Loucy (cell line): ENCODE measurements at regions not wholly inside any gene's neighbourhood (a gene's known extent, or its start where the extent isn't known, plus 50 kb on each side); places are given as distances from the start of the nearest gene placed in this dataset.

Source experiments
- H2AFZ ChIP-seq: fragments of 200-600 bp; sonication (generic); 2 replicates; pipeline ENCODE4 v1.6.0; 2016; ENCODE audit warnings: antibody characterized with exemption, mild to moderate bottlenecking, low read length, moderate library complexity
- H3F3A ChIP-seq: fragments of 200-600 bp; 2 replicates; pipeline ENCODE4 v1.6.0; 2016; ENCODE audit warnings: antibody characterized with exemption, low read depth, mild to moderate bottlenecking
- H3K27me3 ChIP-seq: fragments of 200-600 bp; sonication (generic); 2 replicates; pipeline ENCODE4 v1.6.1; 2014; ENCODE audit warnings: low read length, mild to moderate bottlenecking; ENCODE audit not compliant: insufficient read depth, poor library complexity, severe bottlenecking
- H3K36me3 ChIP-seq: fragments of 200-600 bp; sonication (generic); 2 replicates; pipeline ENCODE4 v1.6.1; 2016; ENCODE audit warnings: low read length; ENCODE audit not compliant: insufficient read depth
- H3K4me1 ChIP-seq: fragments of 200-600 bp; sonication (generic); 2 replicates; pipeline ENCODE4 v1.5.1; 2014; ENCODE audit warnings: low read length, mild to moderate bottlenecking; ENCODE audit not compliant: insufficient read depth, poor library complexity, severe bottlenecking
- H3K4me2 ChIP-seq: fragments of 200-600 bp; sonication (generic); 2 replicates; pipeline ENCODE4 v1.6.0; 2014; ENCODE audit warnings: antibody characterized with exemption, low read length, low read depth, mild to moderate bottlenecking; ENCODE audit not compliant: poor library complexity, severe bottlenecking
- H3K4me3 ChIP-seq: fragments of 200-600 bp; sonication (generic); 2 replicates; pipeline ENCODE4 v1.5.1; 2014; ENCODE audit warnings: low read length, mild to moderate bottlenecking, mixed read lengths; ENCODE audit not compliant: poor library complexity, severe bottlenecking
- H3K79me2 ChIP-seq: fragments of 200-600 bp; sonication (generic); 2 replicates; pipeline ENCODE4 v1.6.1; 2014; ENCODE audit warnings: low read length; ENCODE audit not compliant: insufficient read depth
- H3K9ac ChIP-seq: fragments of 200-600 bp; sonication (generic); 2 replicates; pipeline ENCODE4 v1.6.0; 2014; ENCODE audit warnings: mild to moderate bottlenecking, low read depth, low read length, moderate library complexity; ENCODE audit not compliant: poor library complexity, severe bottlenecking
- H3K9me2 ChIP-seq: fragments of 200-600 bp; sonication (generic); replicated peaks from 2 replicates; pipeline ENCODE4 v1.6.1; 2016; ENCODE audit warnings: low read depth, low read length, mixed read lengths
- H3K9me3 ChIP-seq: fragments of 200-600 bp; sonication (generic); 2 replicates; pipeline ENCODE4 v1.6.1; 2014; ENCODE audit warnings: mild to moderate bottlenecking, antibody characterized with exemption, low read length, low read depth; ENCODE audit not compliant: insufficient read depth
- H4K20me1 ChIP-seq: fragments of 200-600 bp; sonication (generic); 2 replicates; pipeline ENCODE4 v1.6.0; 2014; ENCODE audit warnings: antibody characterized with exemption, low read length, mild to moderate bottlenecking; ENCODE audit not compliant: insufficient read depth, poor library complexity, severe bottlenecking
- EZH2phosphoT487 ChIP-seq: fragments of 200-600 bp; IDR thresholded peaks from 2 replicates; pipeline ENCODE4 v1.6.1; 2018; ENCODE audit warnings: antibody characterized with exemption, mild to moderate bottlenecking, moderate library complexity, borderline replicate concordance
- TF ChIP-seq, protein P1 (sequence below): fragments of 200-600 bp; sonication (generic); conservative IDR thresholded peaks from 2 replicates; pipeline ENCODE4 v1.5.1; 2014; ENCODE audit warnings: mild to moderate bottlenecking, antibody characterized with exemption, low read length

- Histone ChIP-seq H3F3A (no peaks in the 10 kb centered on the region), H3K4me2 (no peak overlapping the region), H3K36me3 (no peaks in the 10 kb centered on the region), H3K4me3 (no peak overlapping the region), H3K27me3 (no peaks in the 10 kb centered on the region), H2AFZ (no peak overlapping the region), H3K79me2 (no peaks in the 10 kb centered on the region), H4K20me1 (no peaks in the 10 kb centered on the region), H3K9ac (no peak overlapping the region), H3K4me1 (no peaks in the 10 kb centered on the region), H3K9me3 (no peaks in the 10 kb centered on the region), H3K9me2 (no peaks in the 10 kb centered on the region)
- no peak for TF ChIP-seq EZH2phosphoT487
- TF ChIP-seq, protein P1, sequence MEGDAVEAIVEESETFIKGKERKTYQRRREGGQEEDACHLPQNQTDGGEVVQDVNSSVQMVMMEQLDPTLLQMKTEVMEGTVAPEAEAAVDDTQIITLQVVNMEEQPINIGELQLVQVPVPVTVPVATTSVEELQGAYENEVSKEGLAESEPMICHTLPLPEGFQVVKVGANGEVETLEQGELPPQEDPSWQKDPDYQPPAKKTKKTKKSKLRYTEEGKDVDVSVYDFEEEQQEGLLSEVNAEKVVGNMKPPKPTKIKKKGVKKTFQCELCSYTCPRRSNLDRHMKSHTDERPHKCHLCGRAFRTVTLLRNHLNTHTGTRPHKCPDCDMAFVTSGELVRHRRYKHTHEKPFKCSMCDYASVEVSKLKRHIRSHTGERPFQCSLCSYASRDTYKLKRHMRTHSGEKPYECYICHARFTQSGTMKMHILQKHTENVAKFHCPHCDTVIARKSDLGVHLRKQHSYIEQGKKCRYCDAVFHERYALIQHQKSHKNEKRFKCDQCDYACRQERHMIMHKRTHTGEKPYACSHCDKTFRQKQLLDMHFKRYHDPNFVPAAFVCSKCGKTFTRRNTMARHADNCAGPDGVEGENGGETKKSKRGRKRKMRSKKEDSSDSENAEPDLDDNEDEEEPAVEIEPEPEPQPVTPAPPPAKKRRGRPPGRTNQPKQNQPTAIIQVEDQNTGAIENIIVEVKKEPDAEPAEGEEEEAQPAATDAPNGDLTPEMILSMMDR = no peak
Observed at GRCh38 chr7:33773053-33773452, 132.3 kb upstream of the BMPER start.

GRCh38 chr7:33774762-33775523 is 130.4 kb upstream of the BMPER start:
- TF ChIP-seq EZH2phosphoT487 = no peak
- TF ChIP-seq, protein P1 = no peak
- no peaks in the 10 kb centered on the region for H3K27me3 ChIP-seq
- H3K4me3 ChIP-seq = no peak overlapping the region
- H4K20me1 ChIP-seq = no peaks in the 10 kb centered on the region
- no peaks in the 10 kb centered on the region for H3K4me1 ChIP-seq
- no peaks in the 10 kb centered on the region for H3F3A ChIP-seq
- no peak overlapping the region for H3K9ac ChIP-seq
- no peaks in the 10 kb centered on the region for H3K9me2 ChIP-seq
- no peaks in the 10 kb centered on the region for H3K9me3 ChIP-seq
- no peaks in the 10 kb centered on the region for H3K79me2 ChIP-seq
- no peak overlapping the region for H3K4me2 ChIP-seq
- no peak overlapping the region for H2AFZ ChIP-seq
- no peaks in the 10 kb centered on the region for H3K36me3 ChIP-seq

GRCh38 chr7:33775790-33776189 is 129.5 kb upstream of the BMPER start:
- no peaks in the 10 kb centered on the region for H3K9me2 ChIP-seq
- no peak for TF ChIP-seq EZH2phosphoT487
- TF ChIP-seq, protein P1 = no peak
- no peaks in the 10 kb centered on the region for H3F3A ChIP-seq
- no peaks in the 10 kb centered on the region for H3K27me3 ChIP-seq
- no peaks in the 10 kb centered on the region for H3K79me2 ChIP-seq
- no peak overlapping the region for H3K4me2 ChIP-seq
- H3K4me3 ChIP-seq = no peak overlapping the region
- no peak overlapping the region for H2AFZ ChIP-seq
- H3K9ac ChIP-seq = no peak overlapping the region
- no peaks in the 10 kb centered on the region for H3K9me3 ChIP-seq
- no peaks in the 10 kb centered on the region for H3K36me3 ChIP-seq
- no peaks in the 10 kb centered on the region for H4K20me1 ChIP-seq
- no peaks in the 10 kb centered on the region for H3K4me1 ChIP-seq
